ENCODE measurements at regions not wholly inside any gene's neighbourhood (a gene's known extent, or its start where the extent isn't known, plus 50 kb on each side); places are given as distances from the start of the nearest gene placed in this dataset.

GRCh38 chr12:93078059-93078458 lies 149.0 kb upstream of the EEA1 start:
- H3K27ac Mint-ChIP-seq: no peak overlapping the region
- no peak for DNase-seq
- H3K4me1 Mint-ChIP-seq (ENCODE audit: low read depth): peaks cover 25% of the 10 kb centered on the region
- no peak overlapping the region for H3K4me3 Mint-ChIP-seq
- no peaks in the 10 kb centered on the region for H3K9me3 Mint-ChIP-seq
- TF ChIP-seq, protein P1, sequence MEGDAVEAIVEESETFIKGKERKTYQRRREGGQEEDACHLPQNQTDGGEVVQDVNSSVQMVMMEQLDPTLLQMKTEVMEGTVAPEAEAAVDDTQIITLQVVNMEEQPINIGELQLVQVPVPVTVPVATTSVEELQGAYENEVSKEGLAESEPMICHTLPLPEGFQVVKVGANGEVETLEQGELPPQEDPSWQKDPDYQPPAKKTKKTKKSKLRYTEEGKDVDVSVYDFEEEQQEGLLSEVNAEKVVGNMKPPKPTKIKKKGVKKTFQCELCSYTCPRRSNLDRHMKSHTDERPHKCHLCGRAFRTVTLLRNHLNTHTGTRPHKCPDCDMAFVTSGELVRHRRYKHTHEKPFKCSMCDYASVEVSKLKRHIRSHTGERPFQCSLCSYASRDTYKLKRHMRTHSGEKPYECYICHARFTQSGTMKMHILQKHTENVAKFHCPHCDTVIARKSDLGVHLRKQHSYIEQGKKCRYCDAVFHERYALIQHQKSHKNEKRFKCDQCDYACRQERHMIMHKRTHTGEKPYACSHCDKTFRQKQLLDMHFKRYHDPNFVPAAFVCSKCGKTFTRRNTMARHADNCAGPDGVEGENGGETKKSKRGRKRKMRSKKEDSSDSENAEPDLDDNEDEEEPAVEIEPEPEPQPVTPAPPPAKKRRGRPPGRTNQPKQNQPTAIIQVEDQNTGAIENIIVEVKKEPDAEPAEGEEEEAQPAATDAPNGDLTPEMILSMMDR (IDR thresholded peaks at IDR 0.05): no peak
- H3K36me3 Mint-ChIP-seq (ENCODE audit: low read depth): no peaks in the 10 kb centered on the region
- H3K27me3 Mint-ChIP-seq (ENCODE audit: insufficient read depth): peaks cover 7% of the 10 kb centered on the region

DNA sequence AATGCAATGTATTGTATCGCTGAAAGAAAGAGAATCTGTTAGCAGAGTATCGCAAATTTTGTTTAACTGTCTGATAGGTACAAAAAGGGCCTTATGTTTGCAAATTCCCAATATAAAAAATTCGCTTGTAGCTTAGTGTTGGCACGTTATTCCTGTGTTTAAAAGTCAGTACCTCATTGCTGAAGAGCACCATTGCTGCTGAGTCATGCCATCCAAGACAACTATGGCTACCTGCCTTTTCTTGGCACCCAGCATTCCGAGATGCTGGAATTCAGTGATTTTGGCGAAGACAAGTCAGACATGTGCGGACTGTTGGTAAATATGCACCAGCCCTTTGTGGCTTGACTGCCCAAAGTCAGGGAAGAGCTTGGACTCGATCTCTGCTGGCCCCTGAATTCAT lies 149.5 kb upstream of the EEA1 start:
- H3K4me1 Mint-ChIP-seq (ENCODE audit: low read depth): peaks cover 25% of the 10 kb centered on the region
- no peak overlapping the region for H3K27ac Mint-ChIP-seq
- H3K9me3 Mint-ChIP-seq: no peaks in the 10 kb centered on the region
- H3K4me3 Mint-ChIP-seq: no peak overlapping the region
- TF ChIP-seq, protein P1 (IDR thresholded peaks at IDR 0.05): no peak
- H3K36me3 Mint-ChIP-seq (ENCODE audit: low read depth): no peaks in the 10 kb centered on the region
- H3K27me3 Mint-ChIP-seq (ENCODE audit: insufficient read depth): peaks cover 5% of the 10 kb centered on the region
- no peak for DNase-seq

DNA sequence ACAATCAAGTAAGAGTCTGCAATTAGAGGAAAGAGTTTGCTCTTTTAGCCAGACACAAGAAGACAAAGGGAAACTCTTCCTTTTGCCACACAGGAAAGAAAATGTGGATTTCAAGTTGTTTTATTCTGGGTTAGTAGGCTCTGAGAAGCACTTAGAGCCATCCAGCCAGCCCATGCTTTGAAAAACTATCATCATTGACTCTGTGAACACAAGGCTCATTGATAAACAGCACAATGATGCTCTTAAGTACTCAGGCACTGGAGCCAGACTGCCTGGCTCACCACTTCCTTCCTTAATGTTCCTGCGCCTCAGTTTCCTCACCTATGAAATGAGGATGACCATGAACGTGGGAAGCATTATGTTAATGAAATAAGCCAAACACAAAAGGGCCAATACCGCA lies 150.2 kb upstream of the EEA1 start:
- peaks cover 25% of the 10 kb centered on the region for H3K4me1 Mint-ChIP-seq (ENCODE audit: low read depth)
- TF ChIP-seq, protein P1 (IDR thresholded peaks at IDR 0.05): no peak
- no peaks in the 10 kb centered on the region for H3K9me3 Mint-ChIP-seq
- H3K27me3 Mint-ChIP-seq (ENCODE audit: insufficient read depth): peaks cover 5% of the 10 kb centered on the region
- H3K27ac Mint-ChIP-seq: no peak overlapping the region
- H3K4me3 Mint-ChIP-seq: no peak overlapping the region
- no peaks in the 10 kb centered on the region for H3K36me3 Mint-ChIP-seq (ENCODE audit: low read depth)
- DNase-seq: no peak

- Mint-ChIP-seq H3K9me3 (no peaks in the 10 kb centered on the region), H3K27me3 (ENCODE audit: insufficient read depth) (peaks cover 5% of the 10 kb centered on the region), H3K27ac (no peak overlapping the region), H3K4me1 (ENCODE audit: low read depth) (peaks cover 25% of the 10 kb centered on the region), H3K4me3 (no peak overlapping the region), H3K36me3 (ENCODE audit: low read depth) (no peaks in the 10 kb centered on the region)
- TF ChIP-seq, protein P1 (IDR thresholded peaks at IDR 0.05): no peak
- DNase-seq: no peak
These were observed 150.9 kb upstream of the EEA1 start for GRCh38 chr12:93079976-93080375.

- TF ChIP-seq, protein P1 (IDR thresholded peaks at IDR 0.05): no peak
- Mint-ChIP-seq H3K4me1 (ENCODE audit: low read depth) (peaks cover 25% of the 10 kb centered on the region), H3K36me3 (ENCODE audit: low read depth) (no peaks in the 10 kb centered on the region), H3K4me3 (no peak overlapping the region), H3K9me3 (no peaks in the 10 kb centered on the region), H3K27me3 (ENCODE audit: insufficient read depth) (peaks cover 4% of the 10 kb centered on the region; the same call in 1 of the 2 replicates), H3K27ac (peak overlapping the region; percentile 4; the same call in 1 of the 2 replicates)
- DNase-seq: no peak
These were observed 151.4 kb upstream of the EEA1 start for GRCh38 chr12:93080452-93080851.
